ENCODE measurements at regions not wholly inside any gene's neighbourhood (a gene's known extent, or its start where the extent isn't known, plus 50 kb on each side); places are given as distances from the start of the nearest gene placed in this dataset.

DNA sequence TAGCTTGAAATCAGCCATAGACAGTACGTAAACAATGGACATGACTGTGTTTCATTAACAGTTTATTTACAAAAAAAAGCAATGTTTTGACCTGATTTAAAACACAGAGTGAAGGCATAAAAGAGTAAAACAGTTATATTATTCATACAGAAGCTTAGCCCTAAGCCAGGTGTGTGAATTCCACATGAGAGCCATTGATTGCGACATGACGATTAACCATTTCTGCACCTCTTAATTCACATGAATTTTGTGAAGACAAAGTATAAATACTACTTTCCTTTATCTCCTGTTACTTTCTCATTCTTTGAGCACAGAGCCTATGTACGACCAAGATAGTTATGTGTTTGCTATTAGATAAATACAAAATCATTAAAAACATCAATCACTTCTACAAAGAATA lies 55.0 kb upstream of the MAGEB18 start:
- no peak for TF ChIP-seq TAF1 (IDR thresholded peaks at IDR 0.05; ENCODE audit: low read depth, low read length)
- TF ChIP-seq POLR2AphosphoS5 (IDR thresholded peaks at IDR 0.05; ENCODE audit: low read depth, low read length), result no peak
- no peak for TF ChIP-seq POLR2A (IDR thresholded peaks at IDR 0.05; ENCODE audit: low read depth, low read length)
